GM20000 (cell line): ENCODE measurements at regions not wholly inside any gene's neighbourhood (a gene's known extent, or its start where the extent isn't known, plus 50 kb on each side); places are given as distances from the start of the nearest gene placed in this dataset.

Experiments used
- DNase-seq: peaks from one replicate; pipeline ENCODE4 v3.0.0; 2012; ENCODE audit warnings: low spot score
- TF ChIP-seq, protein P1 (sequence below): IDR thresholded peaks from 2 replicates; pipeline ENCODE4 v1.5.1; 2012; ENCODE audit warnings: mild to moderate bottlenecking, control low read depth; ENCODE audit errors: extremely low read depth, missing control alignments

DNA sequence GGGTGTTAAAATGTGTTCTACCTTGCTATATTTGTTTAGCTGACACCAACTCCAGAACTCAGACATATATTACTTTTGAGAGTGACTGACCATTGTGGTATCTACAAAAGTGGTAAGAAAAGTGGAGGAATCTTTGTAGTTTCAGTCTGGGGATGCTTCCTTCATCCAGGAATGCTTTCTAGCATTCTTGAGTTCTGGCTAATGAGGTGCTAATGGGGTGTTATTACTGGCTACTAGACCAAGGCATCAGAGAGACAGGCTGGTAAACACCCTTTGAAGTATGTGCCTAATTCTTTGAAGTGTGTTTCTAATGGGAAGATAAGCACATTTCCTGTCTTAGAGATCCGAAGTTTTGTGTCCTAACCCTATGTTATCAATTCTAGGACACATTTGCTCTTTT is 310.4 kb downstream of the SPRY1 start:
- DNase-seq: no peak
- TF ChIP-seq, protein P1, sequence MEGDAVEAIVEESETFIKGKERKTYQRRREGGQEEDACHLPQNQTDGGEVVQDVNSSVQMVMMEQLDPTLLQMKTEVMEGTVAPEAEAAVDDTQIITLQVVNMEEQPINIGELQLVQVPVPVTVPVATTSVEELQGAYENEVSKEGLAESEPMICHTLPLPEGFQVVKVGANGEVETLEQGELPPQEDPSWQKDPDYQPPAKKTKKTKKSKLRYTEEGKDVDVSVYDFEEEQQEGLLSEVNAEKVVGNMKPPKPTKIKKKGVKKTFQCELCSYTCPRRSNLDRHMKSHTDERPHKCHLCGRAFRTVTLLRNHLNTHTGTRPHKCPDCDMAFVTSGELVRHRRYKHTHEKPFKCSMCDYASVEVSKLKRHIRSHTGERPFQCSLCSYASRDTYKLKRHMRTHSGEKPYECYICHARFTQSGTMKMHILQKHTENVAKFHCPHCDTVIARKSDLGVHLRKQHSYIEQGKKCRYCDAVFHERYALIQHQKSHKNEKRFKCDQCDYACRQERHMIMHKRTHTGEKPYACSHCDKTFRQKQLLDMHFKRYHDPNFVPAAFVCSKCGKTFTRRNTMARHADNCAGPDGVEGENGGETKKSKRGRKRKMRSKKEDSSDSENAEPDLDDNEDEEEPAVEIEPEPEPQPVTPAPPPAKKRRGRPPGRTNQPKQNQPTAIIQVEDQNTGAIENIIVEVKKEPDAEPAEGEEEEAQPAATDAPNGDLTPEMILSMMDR: no peak

DNA sequence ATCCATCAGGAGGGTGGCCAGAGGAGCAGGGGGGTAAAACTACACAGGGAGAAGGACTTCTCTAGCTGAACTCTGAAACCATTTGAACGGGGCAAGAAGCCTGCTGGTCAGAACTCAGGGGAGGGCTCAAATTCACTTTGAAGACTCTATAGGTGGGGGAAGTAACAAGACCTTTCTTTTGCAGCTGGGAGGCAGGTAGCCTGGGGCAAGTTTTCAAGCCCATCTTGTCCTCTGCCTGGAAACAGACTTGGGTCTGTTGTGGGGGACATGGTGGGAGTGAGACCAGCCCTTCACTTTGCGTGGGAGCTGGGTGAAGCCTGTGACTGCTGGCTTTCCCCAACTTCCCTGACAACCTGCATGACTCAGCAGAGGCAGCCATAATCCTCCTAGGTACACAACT is 312.3 kb downstream of the SPRY1 start:
- TF ChIP-seq, protein P1: no peak
- no peak for DNase-seq

DNA sequence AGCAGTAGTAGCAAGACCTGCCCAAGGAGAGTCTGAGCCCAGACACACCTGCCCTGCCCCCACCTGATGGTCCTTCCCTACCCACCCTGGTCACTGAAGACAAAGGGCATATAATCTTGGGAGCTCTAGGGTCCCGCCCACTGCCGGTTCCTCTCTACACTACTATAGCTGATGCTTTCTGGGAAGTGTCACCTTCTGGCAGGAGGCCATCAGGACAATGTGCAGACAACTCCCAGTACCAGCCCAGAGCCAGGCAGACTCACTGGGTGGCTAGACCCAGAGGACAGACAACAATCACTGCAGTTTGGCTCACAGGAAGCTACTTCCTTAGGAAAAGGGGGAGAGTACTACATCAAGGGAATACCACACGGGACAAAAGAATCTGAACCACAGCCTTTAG is 312.7 kb downstream of the SPRY1 start:
- TF ChIP-seq, protein P1: no peak
- DNase-seq: no peak

DNA sequence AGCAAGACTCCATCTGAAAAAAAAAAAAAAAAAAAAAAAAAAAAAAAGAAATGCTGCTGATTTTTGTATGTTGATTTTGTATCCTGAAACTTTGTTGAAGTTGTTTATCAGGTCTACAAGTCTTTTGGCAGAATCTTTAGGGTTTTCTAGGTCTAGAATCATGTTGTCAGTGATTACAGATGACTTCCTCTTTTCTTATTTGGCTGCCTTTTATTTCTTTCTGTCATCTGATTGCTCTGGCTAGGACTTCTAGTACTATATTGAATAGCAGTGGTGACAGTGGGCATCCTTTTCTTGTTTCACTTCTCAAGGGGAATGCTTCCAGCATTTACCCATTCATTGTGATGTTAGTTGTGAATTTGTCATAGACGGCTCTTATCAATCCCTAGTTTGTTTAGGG is 334.4 kb downstream of the SPRY1 start:
- no peak for DNase-seq
- TF ChIP-seq, protein P1: no peak

DNA sequence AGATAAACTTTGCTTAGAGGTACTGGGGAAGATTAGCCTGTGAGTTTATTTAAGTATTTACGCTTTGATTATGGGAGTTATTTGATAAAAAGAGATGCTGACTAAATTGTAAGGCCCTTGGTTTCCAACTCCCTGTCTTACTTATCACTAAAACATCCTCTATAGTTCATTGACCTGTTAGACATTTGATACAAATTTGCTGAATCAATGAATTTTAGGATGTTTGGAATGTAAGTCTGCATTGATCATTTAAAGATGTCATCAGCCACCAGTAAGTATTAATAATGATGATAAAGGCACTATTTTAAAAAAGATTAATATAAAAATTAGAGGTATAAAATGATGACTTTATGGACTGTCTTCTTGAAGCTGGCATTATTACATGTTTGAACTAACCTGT is 340.6 kb downstream of the SPRY1 start:
- TF ChIP-seq, protein P1: no peak
- DNase-seq: no peak

DNA sequence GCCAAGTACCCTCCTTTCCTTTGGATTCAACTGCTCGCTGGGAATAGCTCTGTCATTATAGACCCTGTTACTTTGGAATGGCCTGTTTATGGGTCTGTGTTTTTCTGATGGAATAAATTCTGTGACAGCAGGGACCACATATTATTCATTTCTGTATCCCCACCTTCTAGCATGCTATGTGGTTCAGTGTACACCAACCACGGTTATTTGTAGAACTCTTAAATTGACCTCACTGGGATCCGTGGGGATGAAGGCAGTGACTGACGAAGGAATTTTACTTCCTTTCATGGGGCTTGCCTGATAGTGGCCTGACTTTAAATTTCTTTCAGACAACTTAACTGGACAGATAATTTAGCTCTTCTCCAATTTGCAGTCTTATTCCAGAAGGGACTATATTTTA is 343.2 kb downstream of the SPRY1 start:
- no peak for DNase-seq
- TF ChIP-seq, protein P1: no peak

DNA sequence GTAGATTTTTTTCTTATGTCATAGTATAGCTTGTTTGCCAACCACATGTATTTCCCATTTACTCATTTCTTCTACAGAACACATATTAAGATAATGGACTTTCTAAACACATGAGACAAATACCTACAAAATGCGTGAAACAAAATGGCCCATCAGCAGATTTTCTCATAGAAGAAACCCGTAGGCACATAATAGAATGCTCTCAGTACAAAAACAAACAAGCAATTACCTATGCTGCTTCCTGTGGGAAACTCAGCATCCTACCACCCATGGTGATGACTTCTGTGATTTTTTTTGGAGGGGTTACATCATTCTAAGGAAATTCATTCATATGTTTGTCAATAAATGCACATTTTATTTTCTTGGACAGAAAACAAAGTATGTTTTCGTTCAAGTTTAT is 343.6 kb downstream of the SPRY1 start:
- TF ChIP-seq, protein P1: no peak
- no peak for DNase-seq
